ENCODE measurements at regions not wholly inside any gene's neighbourhood (a gene's known extent, or its start where the extent isn't known, plus 50 kb on each side); places are given as distances from the start of the nearest gene placed in this dataset.

GRCh38 chr3:40845447-40845846, 320.7 kb downstream of the ZNF621 start:
- Mint-ChIP-seq H3K27ac (ENCODE audit: unreplicated experiment) (no peak overlapping the region), H3K9me3 (peaks cover 2% of the 10 kb centered on the region), H3K27me3 (ENCODE audit: low read depth) (no peaks in the 10 kb centered on the region), H3K4me1 (peaks cover 8% of the 10 kb centered on the region), H3K4me3 (no peak overlapping the region), H3K36me3 (ENCODE audit: low read depth) (no peaks in the 10 kb centered on the region)
- TF ChIP-seq CTCF (conservative IDR thresholded peaks at IDR 0.05) = no peak
- no peak for DNase-seq (ENCODE audit: low read depth, low spot score)

GRCh38 chr3:40845916-40846315, 321.2 kb downstream of the ZNF621 start:
- H3K4me3 Mint-ChIP-seq = no peak overlapping the region
- no peaks in the 10 kb centered on the region for H3K27me3 Mint-ChIP-seq (ENCODE audit: low read depth)
- no peak overlapping the region for H3K27ac Mint-ChIP-seq (ENCODE audit: unreplicated experiment)
- no peaks in the 10 kb centered on the region for H3K36me3 Mint-ChIP-seq (ENCODE audit: low read depth)
- peaks cover 2% of the 10 kb centered on the region for H3K9me3 Mint-ChIP-seq
- no peak for TF ChIP-seq CTCF (conservative IDR thresholded peaks at IDR 0.05)
- DNase-seq (ENCODE audit: low read depth, low spot score) = no peak
- peaks cover 8% of the 10 kb centered on the region for H3K4me1 Mint-ChIP-seq

- no peak for DNase-seq (ENCODE audit: low read depth, low spot score)
- Mint-ChIP-seq H3K27me3 (ENCODE audit: low read depth) (no peaks in the 10 kb centered on the region), H3K4me3 (no peak overlapping the region), H3K9me3 (peaks cover 2% of the 10 kb centered on the region), H3K36me3 (ENCODE audit: low read depth) (no peaks in the 10 kb centered on the region), H3K4me1 (peaks cover 8% of the 10 kb centered on the region), H3K27ac (ENCODE audit: unreplicated experiment) (no peak overlapping the region)
- no peak for TF ChIP-seq CTCF (conservative IDR thresholded peaks at IDR 0.05)
Measured at GRCh38 chr3:40846451-40846850, 321.7 kb downstream of the ZNF621 start.

GRCh38 chr3:40847551-40847992, 322.8 kb downstream of the ZNF621 start:
- Mint-ChIP-seq H3K27ac (ENCODE audit: unreplicated experiment) (no peak overlapping the region), H3K9me3 (peaks cover 2% of the 10 kb centered on the region), H3K36me3 (ENCODE audit: low read depth) (no peaks in the 10 kb centered on the region), H3K4me3 (no peak overlapping the region), H3K27me3 (ENCODE audit: low read depth) (no peaks in the 10 kb centered on the region), H3K4me1 (peaks cover 8% of the 10 kb centered on the region)
- TF ChIP-seq CTCF (conservative IDR thresholded peaks at IDR 0.05) = no peak
- DNase-seq (ENCODE audit: low read depth, low spot score) = no peak

- H3K27ac Mint-ChIP-seq (ENCODE audit: unreplicated experiment) = no peak overlapping the region
- H3K4me3 Mint-ChIP-seq = no peak overlapping the region
- H3K4me1 Mint-ChIP-seq = peaks cover 5% of the 10 kb centered on the region
Measured at GRCh38 chr3:40848421-40848820, 323.7 kb downstream of the ZNF621 start.

More at GRCh38 chr3:40848421-40848820, 323.7 kb downstream of the ZNF621 start:
- no peaks in the 10 kb centered on the region for H3K36me3 Mint-ChIP-seq (ENCODE audit: low read depth)
- no peaks in the 10 kb centered on the region for H3K27me3 Mint-ChIP-seq (ENCODE audit: low read depth)
- no peak for DNase-seq (ENCODE audit: low read depth, low spot score)
- H3K9me3 Mint-ChIP-seq = peaks cover 2% of the 10 kb centered on the region
- no peak for TF ChIP-seq CTCF (conservative IDR thresholded peaks at IDR 0.05)

Data from neural crest cell (in vitro differentiated cells).